DMS 273 treated with DMSO at 0.1 percent for 48 hours (cell line): ENCODE measurements at regions not wholly inside any gene's neighbourhood (a gene's known extent, or its start where the extent isn't known, plus 50 kb on each side); places are given as distances from the start of the nearest gene placed in this dataset.
"Not testable (repeated sequence)": the region's sequence is repeated elsewhere in the genome, so short reads cannot be mapped to it uniquely, and the experiment has no call there.

ENCODE experiments used
- DNase-seq: peaks from one replicate; lab custom pipeline; 2025; lab: John Stamatoyannopoulos, UW

GRCh38 chr6:139539852-139540251 is 165.4 kb upstream of the CITED2 start:
- DNase-seq, result no peak

DNA sequence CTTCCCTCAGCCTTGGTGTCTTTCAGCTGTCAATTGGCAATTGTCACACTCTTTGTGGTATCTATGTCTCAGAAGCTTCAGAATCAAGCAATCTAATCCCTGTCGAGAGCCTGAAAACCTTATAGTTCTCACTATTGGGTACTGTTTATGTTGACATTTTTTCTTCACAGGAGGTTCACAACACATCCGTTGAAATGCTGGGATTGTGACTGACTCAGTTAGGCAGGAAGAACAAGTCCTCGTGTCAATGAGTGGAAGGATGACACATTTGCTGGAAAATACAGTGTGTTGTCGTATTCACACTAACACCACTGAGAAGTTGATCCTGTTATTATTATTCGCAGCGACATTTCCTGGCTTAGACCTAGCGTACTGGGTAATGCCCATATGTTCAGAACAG is 163.9 kb upstream of the CITED2 start:
- no peak for DNase-seq

DNA sequence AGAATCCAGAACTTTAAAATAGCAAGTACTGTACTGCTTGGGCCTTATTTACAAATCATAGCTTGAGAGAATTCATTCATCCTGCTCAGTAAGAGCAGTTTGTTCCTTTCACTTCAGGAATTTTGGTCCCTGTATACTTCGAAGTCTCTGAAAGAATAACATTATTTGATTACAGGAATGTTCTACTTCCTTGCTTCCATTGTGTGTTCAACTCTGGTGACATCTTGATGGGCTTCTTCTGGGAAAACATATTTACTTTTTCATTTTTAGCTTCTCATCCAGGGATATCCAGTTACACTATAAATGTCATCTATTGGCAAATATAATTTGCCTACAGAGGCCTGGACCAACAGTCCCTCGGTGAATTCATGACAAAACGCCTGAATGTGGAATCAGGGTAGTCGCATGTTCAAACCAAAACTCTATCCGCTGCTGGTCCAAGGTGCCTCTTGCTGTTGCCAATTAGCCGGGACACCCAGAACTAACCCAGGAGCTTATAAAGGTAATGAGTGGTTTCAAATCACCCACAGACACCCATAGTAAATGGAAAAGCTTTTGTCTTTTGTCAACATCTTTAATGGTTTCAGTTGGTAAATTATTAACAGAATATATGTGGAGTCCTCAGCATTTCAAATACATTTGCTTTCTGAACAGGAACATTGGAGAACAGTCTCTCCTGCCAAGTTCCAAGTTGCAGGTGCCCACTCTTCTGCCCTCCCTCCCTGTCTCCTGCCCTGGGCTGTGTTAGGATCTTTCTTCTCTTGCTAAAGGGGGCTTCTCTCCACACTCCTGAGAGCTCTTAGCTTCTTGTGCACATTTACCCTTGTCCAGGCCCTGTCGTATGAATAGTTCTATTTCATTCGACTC is 162.5 kb upstream of the CITED2 start:
- DNase-seq, result no peak

DNA sequence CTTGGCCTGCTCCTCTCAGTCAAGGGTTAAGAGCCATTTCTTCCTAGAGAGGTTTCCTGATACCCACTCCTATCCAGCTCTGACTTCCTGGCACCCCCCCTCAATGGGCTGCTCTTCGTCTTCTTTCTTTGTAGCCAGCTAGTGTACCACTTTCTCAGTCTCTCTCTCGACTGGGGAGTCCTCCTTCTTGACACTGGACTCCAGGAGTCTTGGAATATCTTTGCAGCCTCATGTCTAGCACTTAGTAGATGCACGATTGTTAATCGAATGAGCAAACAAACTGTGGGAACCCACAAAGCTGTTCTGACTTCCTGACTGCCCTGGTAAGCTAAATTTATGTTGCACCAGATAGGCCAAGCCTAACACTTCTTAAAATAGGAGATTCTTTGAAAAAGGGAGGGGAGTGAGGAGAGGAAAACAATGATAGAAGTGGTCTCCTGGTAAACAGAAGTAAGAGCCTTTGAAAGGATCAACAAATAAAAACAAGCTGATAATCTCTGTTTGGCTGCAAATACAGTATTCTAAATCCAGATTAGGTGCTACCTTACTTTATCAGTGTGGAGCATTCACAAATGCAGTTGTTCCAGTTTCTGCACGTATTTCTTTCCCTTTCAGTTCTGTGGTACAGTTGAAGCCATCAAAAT is 160.1 kb upstream of the CITED2 start:
- DNase-seq, result no peak

DNA sequence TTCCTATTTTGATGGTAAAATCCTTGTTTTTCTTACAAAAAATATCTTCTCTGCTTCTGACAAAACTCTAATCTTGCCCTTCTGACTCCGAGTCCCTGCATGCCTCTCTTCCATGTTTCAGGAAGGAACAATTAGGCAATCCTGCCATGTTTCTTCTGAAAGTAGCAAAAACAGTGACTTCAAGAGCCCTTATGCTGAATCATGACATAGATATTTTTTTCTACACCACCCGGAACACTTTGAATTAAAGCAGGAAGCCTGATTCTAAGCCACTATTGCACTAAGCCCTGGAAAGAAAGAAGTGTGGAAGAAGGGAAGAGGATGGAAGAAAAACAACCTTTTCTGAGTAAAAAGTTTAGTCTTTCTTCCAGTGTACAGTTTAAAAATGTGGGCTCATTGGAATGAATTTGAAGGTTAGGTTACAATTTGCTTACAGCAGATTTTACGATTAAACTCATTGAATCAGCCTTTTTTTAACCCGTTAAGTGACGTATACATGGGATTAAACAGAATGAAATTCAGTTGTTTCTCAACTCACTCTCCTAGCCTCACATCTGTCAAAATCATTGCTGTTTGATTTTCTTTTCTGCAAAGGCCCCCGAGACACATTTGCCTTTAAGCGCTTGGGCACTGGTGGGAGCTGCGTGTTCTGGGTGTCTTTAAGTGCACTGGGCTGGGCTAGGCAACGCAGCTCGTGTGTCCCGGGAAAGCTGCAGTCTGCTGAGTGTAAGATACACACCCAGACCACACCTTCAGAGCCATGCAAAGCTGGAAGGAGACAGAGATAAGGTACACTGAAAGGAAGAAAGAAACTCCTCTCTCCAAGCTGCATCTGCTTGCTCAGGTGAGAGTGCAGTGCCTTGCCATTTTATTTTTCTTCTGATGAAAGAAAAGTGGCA is 159.4 kb upstream of the CITED2 start:
- no peak for DNase-seq

DNA sequence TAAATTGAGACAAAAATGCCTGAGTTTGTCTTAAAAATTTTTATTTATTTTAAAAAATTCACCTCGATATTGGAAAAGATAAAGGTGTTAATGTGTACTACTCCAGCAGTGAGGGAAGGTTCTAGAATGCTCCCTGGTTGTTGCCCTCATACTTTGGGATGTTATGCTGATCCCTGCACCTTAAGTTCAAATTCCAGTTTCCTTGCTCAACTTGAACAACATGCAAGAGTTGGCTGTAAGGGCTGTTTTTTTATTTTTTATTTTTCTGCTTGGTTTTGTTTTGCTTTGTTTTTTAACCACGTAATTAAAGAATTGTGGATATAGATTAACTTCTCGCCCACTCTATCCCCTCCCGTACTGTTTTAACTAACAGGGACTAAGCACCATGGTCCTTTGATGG is 158.7 kb upstream of the CITED2 start:
- no peak for DNase-seq

GRCh38 chr6:139531148-139532115 is 157.0 kb upstream of the CITED2 start:
- DNase-seq, result no peak

DNA sequence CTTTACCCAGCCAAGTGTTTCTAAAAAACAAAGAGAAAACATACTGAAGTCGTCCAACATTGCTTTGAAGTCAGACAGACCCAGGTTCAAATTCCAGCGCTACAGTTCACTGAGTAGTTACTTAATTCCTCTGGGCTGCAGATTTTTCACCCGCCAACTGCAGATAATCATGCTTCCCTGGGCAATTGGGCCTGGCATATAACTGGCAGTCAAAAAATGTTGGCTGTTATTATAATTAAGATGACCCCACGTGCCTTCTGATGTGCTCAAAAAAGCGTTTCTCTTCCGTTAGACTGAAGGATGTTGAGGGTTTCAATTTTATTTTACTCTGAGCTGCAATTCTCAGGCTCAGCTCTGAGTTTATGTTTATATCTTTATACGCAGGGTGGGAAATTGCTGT is 156.1 kb upstream of the CITED2 start:
- no peak for DNase-seq

DNA sequence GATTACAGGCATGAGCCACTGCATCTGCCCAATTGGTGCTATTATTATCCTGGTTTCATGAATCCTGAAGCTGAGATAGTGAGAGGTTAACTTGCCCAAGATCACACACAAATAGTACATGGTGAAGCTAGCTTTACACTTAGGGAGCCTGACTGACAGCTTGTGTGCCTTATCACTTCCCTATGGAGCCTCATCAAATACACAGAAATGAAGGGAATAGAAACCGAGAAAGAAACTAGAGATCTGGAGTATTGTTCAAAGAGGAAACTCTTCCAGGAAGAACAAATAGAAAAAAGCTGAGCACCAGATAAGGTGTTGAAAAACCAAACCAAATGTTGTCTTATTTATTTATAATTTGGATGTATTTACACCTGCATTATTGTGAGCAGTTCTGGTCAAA is 155.0 kb upstream of the CITED2 start:
- no peak for DNase-seq

- DNase-seq, result no peak
Observed at GRCh38 chr6:139528471-139528870, 154.0 kb upstream of the CITED2 start.

DNA sequence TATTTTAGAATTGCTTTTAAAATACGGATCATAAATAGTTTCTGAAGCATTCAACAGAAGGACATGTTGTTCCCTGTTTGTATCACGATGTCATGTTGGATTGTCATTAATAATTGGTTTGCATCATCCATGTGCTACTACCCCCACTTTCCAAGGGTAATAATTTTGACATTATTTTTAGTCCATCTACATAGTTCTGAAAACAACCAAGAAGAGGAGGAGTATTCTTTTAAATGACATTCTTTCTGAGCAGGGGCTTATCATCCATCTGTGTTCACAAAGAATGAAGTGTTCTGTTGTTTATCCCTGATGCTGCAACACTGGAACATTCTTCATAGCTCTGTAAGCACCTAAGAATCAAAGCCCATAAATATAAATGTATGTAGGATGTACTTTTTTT is 151.0 kb upstream of the CITED2 start:
- no peak for DNase-seq

DNA sequence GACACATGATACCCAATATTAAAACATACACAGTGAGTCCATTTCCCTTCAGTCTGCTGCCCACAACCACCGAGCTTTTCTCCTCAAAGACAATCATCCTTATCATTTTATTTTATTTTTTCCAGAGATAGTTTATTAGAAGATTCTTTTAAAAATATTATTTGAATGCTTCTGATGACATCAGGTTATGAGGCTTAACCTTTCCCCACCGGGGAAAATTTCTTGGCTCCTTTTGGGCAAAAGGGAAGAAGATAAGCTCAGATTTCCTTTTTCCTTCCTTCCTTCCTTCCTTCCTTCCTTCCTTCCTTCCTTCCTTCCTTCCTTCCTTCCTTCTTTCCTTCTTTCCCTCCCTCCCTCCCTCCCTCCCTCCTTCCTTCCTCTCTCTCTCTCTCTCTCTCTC is 149.5 kb upstream of the CITED2 start:
- no peak for DNase-seq

DNA sequence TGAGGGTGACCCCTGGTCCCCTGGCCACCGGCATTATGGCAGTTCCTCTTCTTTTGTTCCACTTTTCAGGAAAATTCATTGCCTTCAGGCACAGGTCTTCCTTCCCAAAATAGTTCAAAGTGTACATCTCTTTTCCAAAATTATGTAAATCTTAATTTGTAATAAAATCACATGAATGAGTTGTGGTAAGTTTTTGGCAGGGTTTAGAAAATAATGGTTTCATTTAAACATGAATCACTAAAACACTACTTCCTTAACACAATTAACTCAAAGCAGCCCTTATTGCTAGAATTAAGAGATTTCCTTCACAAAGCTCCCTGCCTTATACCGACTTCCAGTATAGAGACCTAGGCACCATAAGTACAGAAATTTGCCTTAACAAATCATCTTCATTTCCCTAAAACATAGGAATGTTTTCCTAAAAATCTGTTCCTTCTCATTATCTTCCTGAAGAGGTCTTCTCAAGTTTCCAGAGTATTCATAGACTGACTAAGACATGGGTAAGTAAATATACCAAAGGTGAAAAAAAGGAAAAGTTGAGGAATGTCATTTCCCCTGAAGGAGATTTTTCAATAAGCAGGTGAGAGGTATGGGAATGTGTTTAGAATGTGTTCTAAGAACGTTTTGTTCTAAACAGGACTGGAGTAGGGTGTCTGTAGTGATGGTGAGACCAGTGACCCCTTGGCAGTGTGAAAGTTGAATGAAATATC is 148.2 kb upstream of the CITED2 start:
- no peak for DNase-seq

GRCh38 chr6:139521338-139521737 is 146.9 kb upstream of the CITED2 start:
- DNase-seq, result no peak

DNA sequence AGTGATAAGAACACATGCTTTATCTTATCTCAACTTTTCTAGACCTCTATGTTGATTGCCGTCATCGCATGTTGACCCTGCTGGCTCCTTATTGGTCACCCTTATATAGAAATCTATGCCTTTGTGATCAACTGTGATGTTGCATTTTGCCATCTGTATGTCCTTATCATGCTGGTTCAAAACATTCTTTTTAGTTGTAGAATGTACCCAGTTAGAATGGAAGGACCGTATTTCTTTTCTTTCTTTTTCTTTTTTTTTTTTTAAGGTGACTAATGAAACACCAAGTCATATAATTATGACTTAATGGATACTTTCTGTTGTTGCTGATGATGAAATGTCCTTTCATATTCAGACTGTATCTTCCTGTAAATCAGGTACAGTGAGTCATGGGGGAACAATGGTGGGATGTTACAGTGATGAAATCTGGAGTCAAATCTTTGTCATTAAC is 145.9 kb upstream of the CITED2 start:
- DNase-seq, result no peak

DNA sequence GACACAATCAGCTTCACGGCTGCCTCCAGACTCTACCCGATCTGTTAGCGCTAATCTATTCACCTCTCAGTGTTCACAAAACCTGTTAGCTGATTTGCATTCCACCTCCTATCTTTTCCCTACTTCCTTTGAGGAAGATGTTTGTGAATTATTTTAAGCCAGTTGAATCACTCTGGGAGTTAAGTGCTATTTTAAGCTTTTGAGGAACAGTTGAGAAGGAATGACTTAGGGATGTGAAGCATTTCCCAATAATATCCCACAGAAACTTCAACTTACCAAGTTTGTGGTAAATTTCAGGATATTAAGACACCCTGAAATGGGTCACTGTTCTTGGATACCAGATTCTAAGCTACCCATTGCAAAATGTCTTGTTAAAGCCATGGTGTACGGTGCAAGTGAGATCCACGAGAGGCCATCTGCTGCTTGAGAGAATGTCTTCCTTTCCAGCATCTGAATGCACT is 145.2 kb upstream of the CITED2 start:
- DNase-seq, result no peak

DNA sequence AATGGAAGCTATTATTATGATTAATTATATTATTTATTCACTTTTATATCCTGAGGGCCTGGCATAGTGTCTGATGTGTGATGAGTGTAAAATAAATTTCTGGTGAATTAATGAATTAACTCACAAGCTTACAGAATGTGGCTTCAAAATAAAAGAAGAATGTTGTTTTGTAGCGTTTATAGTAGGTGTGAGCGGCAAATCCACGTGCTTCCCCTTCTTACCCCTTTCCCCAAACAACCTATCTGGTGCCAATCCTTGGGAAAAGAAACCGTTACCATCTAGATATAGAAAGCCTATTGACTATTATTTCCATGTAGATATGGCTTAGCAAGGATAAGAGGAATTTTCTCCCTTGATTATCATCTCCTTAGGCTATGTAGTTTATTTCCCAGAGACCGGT is 144.6 kb upstream of the CITED2 start:
- DNase-seq, result no peak

- no peak for DNase-seq
Observed at GRCh38 chr6:139518556-139519091, 144.2 kb upstream of the CITED2 start.

GRCh38 chr6:139517998-139518555 is 143.6 kb upstream of the CITED2 start:
- DNase-seq, result not testable (repeated sequence)

GRCh38 chr6:139515511-139515910 is 141.1 kb upstream of the CITED2 start:
- no peak for DNase-seq
